ENCODE measurements at regions not wholly inside any gene's neighbourhood (a gene's known extent, or its start where the extent isn't known, plus 50 kb on each side); places are given as distances from the start of the nearest gene placed in this dataset.

GRCh38 chr3:16060945-16061344 lies 113.5 kb upstream of the GALNT15 start:
- Histone ChIP-seq H3K18ac (ENCODE audit: insufficient read length, low read depth, low read length) (no peak overlapping the region), H3K23ac (ENCODE audit: insufficient read length, low read depth, low read length) (no peak overlapping the region), H3K79me1 (ENCODE audit: insufficient read depth, low read depth, low read length, poor library complexity, severe bottlenecking) (no peaks in the 10 kb centered on the region), H4K91ac (ENCODE audit: insufficient read length, low read depth, low read length) (no peak overlapping the region), H3K4ac (ENCODE audit: low read depth, low read length) (no peak overlapping the region), H2BK20ac (ENCODE audit: low read depth, low read length, poor library complexity, severe bottlenecking) (no peak overlapping the region), H3K56ac (ENCODE audit: insufficient read length, low read depth, low read length) (no peak overlapping the region), H3K79me2 (ENCODE audit: insufficient read depth, low read length) (no peaks in the 10 kb centered on the region), H4K5ac (ENCODE audit: insufficient read length, low read depth, low read length) (no peak overlapping the region), H2BK15ac (ENCODE audit: low read depth, low read length) (no peak overlapping the region), H2BK120ac (ENCODE audit: low read depth, low read length, poor library complexity, severe bottlenecking) (no peak overlapping the region), H3K9ac (ENCODE audit: extremely low read depth, insufficient read length, low read length) (no peak overlapping the region), H2AK5ac (ENCODE audit: insufficient read length, low read length) (no peak overlapping the region), H2BK12ac (ENCODE audit: insufficient read length, low read depth, low read length) (no peak overlapping the region), H3K14ac (ENCODE audit: insufficient read depth, low read length) (no peak overlapping the region), H3K27me3 (ENCODE audit: insufficient read depth, low read length) (no peaks in the 10 kb centered on the region), H3K23me2 (ENCODE audit: insufficient read length, low read depth, low read length, poor library complexity, severe bottlenecking) (no peaks in the 10 kb centered on the region), H3K4me1 (ENCODE audit: insufficient read depth, low read length) (no peaks in the 10 kb centered on the region), H4K20me1 (ENCODE audit: control insufficient read depth, insufficient read depth, insufficient read length) (no peaks in the 10 kb centered on the region), H2BK5ac (ENCODE audit: insufficient read length, low read length) (no peak overlapping the region), H3K9me3 (ENCODE audit: control insufficient read depth, low read depth, low read length) (no peaks in the 10 kb centered on the region), H2AFZ (ENCODE audit: low read length) (no peak overlapping the region), H3K27ac (ENCODE audit: insufficient read length, low read depth, low read length) (no peak overlapping the region), H4K8ac (replicated peaks; ENCODE audit: insufficient read length, low read depth, low read length) (no peak overlapping the region), H3K4me2 (ENCODE audit: insufficient read depth, insufficient read length, low read length) (no peak overlapping the region), H3T11ph (ENCODE audit: low read length) (no peak overlapping the region)
- WGBS (ENCODE audit: extremely low coverage, insufficient read length, low lambda C conversion rate) = no CpG with 5 or more reads among the region's 1 CpG
- Mint-ChIP-seq H3K4me3 (no peak overlapping the region), H3K9me3 (no peaks in the 10 kb centered on the region), H3K27ac (no peak overlapping the region), H3K36me3 (ENCODE audit: insufficient read depth in 1 of 3, low read depth in 3 of 3) (no peaks in the 10 kb centered on the region), H3K27me3 (ENCODE audit: low read depth) (peaks cover 7% of the 10 kb centered on the region; the same call in 1 of the 2 replicates), H3K4me1 (peaks cover 0 to 7% of the 10 kb centered on the region in 2 experiments; a peak in 2 of 4 replicates)
- TF ChIP-seq CTCF (conservative IDR thresholded peaks at IDR 0.05) = no peak
- no peak for DNase-seq
